Activated CD4-positive, alpha-beta T cell treated with anti-CD3 and anti-CD28 coated beads, Interleukin-2, amount 50 U/mL, for 1 hour (primary cell): ENCODE measurements at regions not wholly inside any gene's neighbourhood (a gene's known extent, or its start where the extent isn't known, plus 50 kb on each side); places are given as distances from the start of the nearest gene placed in this dataset.
"Not testable (repeated sequence)": the region's sequence is repeated elsewhere in the genome, so short reads cannot be mapped to it uniquely, and the experiment has no call there.

Experiments
- DNase-seq: peaks from one replicate; pipeline ENCODE4 v3.0.0-alpha.2; 2020

- DNase-seq = no peak
These were observed 78.0 kb upstream of the SPRY4 start for GRCh38 chr5:142402752-142403318.

- DNase-seq = no peak
These were observed 75.6 kb upstream of the SPRY4 start for GRCh38 chr5:142400415-142400814.

- DNase-seq = no peak
These were observed 75.1 kb upstream of the SPRY4 start for GRCh38 chr5:142399891-142400290.

- DNase-seq = no peak
These were observed 73.9 kb upstream of the SPRY4 start for GRCh38 chr5:142398730-142399055.

- DNase-seq = not testable (repeated sequence)
These were observed 73.3 kb upstream of the SPRY4 start for GRCh38 chr5:142398011-142398729.

- no peak for DNase-seq
These were observed 72.4 kb upstream of the SPRY4 start for GRCh38 chr5:142397178-142397577.

GRCh38 chr5:142396436-142397038 lies 71.7 kb upstream of the SPRY4 start:
- DNase-seq = no peak

GRCh38 chr5:142395334-142395733 lies 70.5 kb upstream of the SPRY4 start:
- no peak for DNase-seq

GRCh38 chr5:142391058-142391845 lies 66.4 kb upstream of the SPRY4 start:
- DNase-seq = no peak

- DNase-seq = no peak
These were observed 65.5 kb upstream of the SPRY4 start for GRCh38 chr5:142390334-142390733.

- DNase-seq = no peak
These were observed 63.9 kb upstream of the SPRY4 start for GRCh38 chr5:142388696-142389095.

GRCh38 chr5:142387024-142387682 lies 62.3 kb upstream of the SPRY4 start:
- DNase-seq = no peak

- DNase-seq = no peak
These were observed 61.6 kb upstream of the SPRY4 start for GRCh38 chr5:142386137-142387023.

- DNase-seq = no peak
These were observed 60.4 kb upstream of the SPRY4 start for GRCh38 chr5:142385194-142385593.

GRCh38 chr5:142384014-142384413 lies 59.2 kb upstream of the SPRY4 start:
- no peak for DNase-seq

- no peak for DNase-seq
These were observed 57.4 kb upstream of the SPRY4 start for GRCh38 chr5:142382186-142382585.

GRCh38 chr5:142378737-142379634 lies 54.2 kb upstream of the SPRY4 start:
- no peak for DNase-seq

- DNase-seq = no peak
These were observed 51.2 kb upstream of the SPRY4 start for GRCh38 chr5:142375944-142376411.
